ENCODE measurements at regions not wholly inside any gene's neighbourhood (a gene's known extent, or its start where the extent isn't known, plus 50 kb on each side); places are given as distances from the start of the nearest gene placed in this dataset.

- DNase-seq (ENCODE audit: insufficient read length), result no peak
- no peak for FAIRE-seq
- TF ChIP-seq POLR2AphosphoS5 (IDR thresholded peaks at IDR 0.05; ENCODE audit: low read depth, low read length) (no peak), POLR2A (IDR thresholded peaks at IDR 0.05; ENCODE audit: low read depth, low read length) (no peak), TAF1 (IDR thresholded peaks at IDR 0.05; ENCODE audit: borderline replicate concordance, low read depth, low read length) (no peak)
Observed at GRCh38 chr7:16123117-16123770, 298.1 kb downstream of the CRPPA start.

- DNase-seq (ENCODE audit: insufficient read length) (no peak), FAIRE-seq (no peak)
- no peak for TF ChIP-seq POLR2A (IDR thresholded peaks at IDR 0.05; ENCODE audit: low read depth, low read length)
- no peak for TF ChIP-seq TAF1 (IDR thresholded peaks at IDR 0.05; ENCODE audit: borderline replicate concordance, low read depth, low read length)
- no peak for TF ChIP-seq POLR2AphosphoS5 (IDR thresholded peaks at IDR 0.05; ENCODE audit: low read depth, low read length)
Observed at GRCh38 chr7:16121876-16122390, 299.4 kb downstream of the CRPPA start.

- no peak for DNase-seq (ENCODE audit: insufficient read length)
- no peak for TF ChIP-seq TAF1 (IDR thresholded peaks at IDR 0.05; ENCODE audit: borderline replicate concordance, low read depth, low read length)
- no peak for TF ChIP-seq POLR2AphosphoS5 (IDR thresholded peaks at IDR 0.05; ENCODE audit: low read depth, low read length)
- no peak for TF ChIP-seq POLR2A (IDR thresholded peaks at IDR 0.05; ENCODE audit: low read depth, low read length)
- no peak for FAIRE-seq
Observed at GRCh38 chr7:16115374-16115773, 306.0 kb downstream of the CRPPA start.

GRCh38 chr7:16114633-16115032 lies 306.7 kb downstream of the CRPPA start:
- FAIRE-seq (no peak), DNase-seq (ENCODE audit: insufficient read length) (no peak)
- TF ChIP-seq TAF1 (IDR thresholded peaks at IDR 0.05; ENCODE audit: borderline replicate concordance, low read depth, low read length) (no peak), POLR2AphosphoS5 (IDR thresholded peaks at IDR 0.05; ENCODE audit: low read depth, low read length) (no peak), POLR2A (IDR thresholded peaks at IDR 0.05; ENCODE audit: low read depth, low read length) (no peak)

- DNase-seq (ENCODE audit: insufficient read length) (no peak), FAIRE-seq (no peak)
- TF ChIP-seq POLR2AphosphoS5 (IDR thresholded peaks at IDR 0.05; ENCODE audit: low read depth, low read length), result no peak
- TF ChIP-seq TAF1 (IDR thresholded peaks at IDR 0.05; ENCODE audit: borderline replicate concordance, low read depth, low read length), result no peak
- TF ChIP-seq POLR2A (IDR thresholded peaks at IDR 0.05; ENCODE audit: low read depth, low read length), result no peak
Observed at GRCh38 chr7:16114071-16114470, 307.3 kb downstream of the CRPPA start.

- DNase-seq (ENCODE audit: insufficient read length) (no peak), FAIRE-seq (no peak)
- TF ChIP-seq TAF1 (IDR thresholded peaks at IDR 0.05; ENCODE audit: borderline replicate concordance, low read depth, low read length), result no peak
- no peak for TF ChIP-seq POLR2AphosphoS5 (IDR thresholded peaks at IDR 0.05; ENCODE audit: low read depth, low read length)
- TF ChIP-seq POLR2A (IDR thresholded peaks at IDR 0.05; ENCODE audit: low read depth, low read length), result no peak
Observed at GRCh38 chr7:16113058-16113457, 308.3 kb downstream of the CRPPA start.

- no peak for FAIRE-seq
- no peak for DNase-seq (ENCODE audit: insufficient read length)
Observed at GRCh38 chr7:16106869-16107268, 314.5 kb downstream of the CRPPA start.

GRCh38 chr7:16106300-16106699 lies 315.0 kb downstream of the CRPPA start:
- TF ChIP-seq POLR2A (IDR thresholded peaks at IDR 0.05; ENCODE audit: low read depth, low read length) (no peak), TAF1 (IDR thresholded peaks at IDR 0.05; ENCODE audit: borderline replicate concordance, low read depth, low read length) (no peak), POLR2AphosphoS5 (IDR thresholded peaks at IDR 0.05; ENCODE audit: low read depth, low read length) (no peak)
- FAIRE-seq (no peak), DNase-seq (ENCODE audit: insufficient read length) (no peak)

More at GRCh38 chr7:16106869-16107268, 314.5 kb downstream of the CRPPA start:
- TF ChIP-seq TAF1 (IDR thresholded peaks at IDR 0.05; ENCODE audit: borderline replicate concordance, low read depth, low read length), result no peak
- no peak for TF ChIP-seq POLR2A (IDR thresholded peaks at IDR 0.05; ENCODE audit: low read depth, low read length)
- no peak for TF ChIP-seq POLR2AphosphoS5 (IDR thresholded peaks at IDR 0.05; ENCODE audit: low read depth, low read length)

GRCh38 chr7:16099302-16099849 lies 322.0 kb downstream of the CRPPA start:
- no peak for TF ChIP-seq POLR2AphosphoS5 (IDR thresholded peaks at IDR 0.05; ENCODE audit: low read depth, low read length)
- no peak for TF ChIP-seq TAF1 (IDR thresholded peaks at IDR 0.05; ENCODE audit: borderline replicate concordance, low read depth, low read length)
- no peak for TF ChIP-seq POLR2A (IDR thresholded peaks at IDR 0.05; ENCODE audit: low read depth, low read length)
- FAIRE-seq (no peak), DNase-seq (ENCODE audit: insufficient read length) (no peak)

GRCh38 chr7:16098585-16099179 lies 322.7 kb downstream of the CRPPA start:
- FAIRE-seq, result no peak
- TF ChIP-seq POLR2A (IDR thresholded peaks at IDR 0.05; ENCODE audit: low read depth, low read length), result no peak
- no peak for TF ChIP-seq POLR2AphosphoS5 (IDR thresholded peaks at IDR 0.05; ENCODE audit: low read depth, low read length)
- no peak for TF ChIP-seq TAF1 (IDR thresholded peaks at IDR 0.05; ENCODE audit: borderline replicate concordance, low read depth, low read length)
- no peak for DNase-seq (ENCODE audit: insufficient read length)

- DNase-seq (ENCODE audit: insufficient read length) (no peak), FAIRE-seq (no peak)
- TF ChIP-seq POLR2AphosphoS5 (IDR thresholded peaks at IDR 0.05; ENCODE audit: low read depth, low read length) (no peak), TAF1 (IDR thresholded peaks at IDR 0.05; ENCODE audit: borderline replicate concordance, low read depth, low read length) (no peak), POLR2A (IDR thresholded peaks at IDR 0.05; ENCODE audit: low read depth, low read length) (no peak)
Observed at GRCh38 chr7:16098058-16098457, 323.3 kb downstream of the CRPPA start.

Measured in GM12892 (cell line).